Fibroblast of upper back skin (primary cell): ENCODE measurements at regions not wholly inside any gene's neighbourhood (a gene's known extent, or its start where the extent isn't known, plus 50 kb on each side); places are given as distances from the start of the nearest gene placed in this dataset.

Experiments
- DNase-seq: peaks from one replicate; pipeline ENCODE4 v3.0.0-alpha.2; 2013

- no peak for DNase-seq
Measured at GRCh38 chr5:154107010-154107409, 68.2 kb downstream of the MFAP3 start.

GRCh38 chr5:154107756-154108155 is 69.0 kb downstream of the MFAP3 start:
- DNase-seq = no peak

GRCh38 chr5:154109416-154110106 is 70.8 kb downstream of the MFAP3 start:
- no peak for DNase-seq

GRCh38 chr5:154110107-154110453 is 71.3 kb downstream of the MFAP3 start:
- DNase-seq = no peak

- peak; percentile 44 for DNase-seq
Measured at GRCh38 chr5:154110716-154111115, 71.9 kb downstream of the MFAP3 start.

- no peak for DNase-seq
Measured at GRCh38 chr5:154111214-154111613, 72.4 kb downstream of the MFAP3 start.

GRCh38 chr5:154112255-154112654 is 73.5 kb downstream of the MFAP3 start:
- DNase-seq = no peak

- DNase-seq = no peak
Measured at GRCh38 chr5:154115291-154115690, 75.2 kb upstream of the GALNT10 start.

- no peak for DNase-seq
Measured at GRCh38 chr5:154117050-154117449, 73.5 kb upstream of the GALNT10 start.

GRCh38 chr5:154117930-154118329 is 72.6 kb upstream of the GALNT10 start:
- DNase-seq = peak; percentile 27

GRCh38 chr5:154118385-154118784 is 72.1 kb upstream of the GALNT10 start:
- no peak for DNase-seq

GRCh38 chr5:154118893-154119336 is 71.6 kb upstream of the GALNT10 start:
- DNase-seq = peak; percentile 13

- no peak for DNase-seq
Measured at GRCh38 chr5:154129013-154129412, 61.5 kb upstream of the GALNT10 start.

GRCh38 chr5:154129921-154130320 is 60.6 kb upstream of the GALNT10 start:
- no peak for DNase-seq

- DNase-seq = no peak
Measured at GRCh38 chr5:154131817-154132216, 58.7 kb upstream of the GALNT10 start.

GRCh38 chr5:154132718-154133307 is 57.7 kb upstream of the GALNT10 start:
- no peak for DNase-seq

- DNase-seq = no peak
Measured at GRCh38 chr5:154133591-154133990, 56.9 kb upstream of the GALNT10 start.

- DNase-seq = no peak
Measured at GRCh38 chr5:154134499-154134898, 56.0 kb upstream of the GALNT10 start.

GRCh38 chr5:154135125-154135817 is 55.3 kb upstream of the GALNT10 start:
- DNase-seq = no peak

- DNase-seq = no peak
Measured at GRCh38 chr5:154136141-154136540, 54.4 kb upstream of the GALNT10 start.

- peak; percentile 9 for DNase-seq
Measured at GRCh38 chr5:154138701-154139100, 51.8 kb upstream of the GALNT10 start.

GRCh38 chr5:154140381-154140780 is 50.2 kb upstream of the GALNT10 start:
- DNase-seq = no peak
